SK-N-MC (cell line): ENCODE measurements at regions not wholly inside any gene's neighbourhood (a gene's known extent, or its start where the extent isn't known, plus 50 kb on each side); places are given as distances from the start of the nearest gene placed in this dataset.

Experiments used
- EZH2 ChIP-seq: fragments of 200-600 bp; sonication (generic); IDR thresholded peaks from one replicate; pipeline ENCODE4 v1.6.1; 2017; ENCODE audit warnings: antibody characterized with exemption
- FOXP2 ChIP-seq: optimal IDR thresholded peaks from 2 replicates; pipeline ENCODE3; 2011; ENCODE audit warnings: mild to moderate bottlenecking, moderate library complexity; ENCODE audit not compliant: insufficient read depth; ENCODE audit errors: extremely low read length, control extremely low read depth
- POLR2AphosphoS5 ChIP-seq: IDR thresholded peaks from 2 replicates; pipeline ENCODE4 v1.6.1; 2012; ENCODE audit warnings: mild to moderate bottlenecking, low read depth, low read length, borderline replicate concordance

- no peak for TF ChIP-seq POLR2AphosphoS5
- TF ChIP-seq EZH2: no peak
- TF ChIP-seq FOXP2: no peak
These were observed 831.1 kb downstream of the GALR1 start for GRCh38 chr18:78080761-78081160.
